ENCODE measurements at regions not wholly inside any gene's neighbourhood (a gene's known extent, or its start where the extent isn't known, plus 50 kb on each side); places are given as distances from the start of the nearest gene placed in this dataset.
A peak's percentile ranks its signal among the peaks of the same experiment; 100 is the strongest.
"Not testable (repeated sequence)": the region's sequence is repeated elsewhere in the genome, so short reads cannot be mapped to it uniquely, and the experiment has no call there.

DNA sequence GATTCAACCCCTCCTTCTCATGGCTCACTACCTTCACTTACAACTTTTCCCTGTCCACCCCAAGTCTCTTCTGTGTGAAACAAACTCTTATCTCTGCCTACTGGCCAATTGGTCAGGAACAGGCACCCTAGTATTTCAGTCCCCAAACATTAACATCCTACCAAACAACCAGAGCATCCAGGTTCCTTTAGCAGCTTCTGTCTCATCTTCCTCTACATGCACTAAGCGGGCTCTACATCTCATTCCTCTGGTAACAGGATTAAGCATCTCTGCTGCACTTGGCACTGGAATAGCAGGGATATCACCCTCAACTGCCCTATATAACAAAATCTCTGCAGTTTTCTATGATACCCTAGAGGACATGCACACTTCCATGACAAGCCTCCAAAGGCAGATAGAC is 116.2 kb downstream of the JRKL start:
- DNase-seq (ENCODE audit: extremely low read depth in 1 of 11, low read depth in 9 of 11, low spot score in 4 of 11) = no peak

DNA sequence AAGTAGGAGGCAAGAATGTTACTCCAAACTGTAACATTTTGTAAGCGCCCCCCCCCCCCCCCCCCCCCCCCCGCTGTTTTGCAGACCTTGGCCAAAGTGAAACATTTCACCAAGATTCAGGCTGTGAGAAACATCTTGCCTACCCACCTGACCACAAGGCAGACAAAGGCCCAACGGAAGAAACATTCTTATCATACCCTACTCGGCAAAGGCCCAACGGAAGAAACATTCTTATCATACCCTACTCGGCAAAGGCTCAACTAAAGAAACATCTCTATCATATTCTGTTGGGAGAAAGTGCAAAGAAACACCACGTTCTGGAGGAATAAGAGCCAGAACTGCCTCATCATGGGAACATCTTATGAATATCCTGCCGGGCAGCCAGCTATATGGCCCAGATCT is 117.1 kb downstream of the JRKL start:
- DNase-seq (ENCODE audit: extremely low read depth in 1 of 11, low read depth in 9 of 11, low spot score in 4 of 11) = no peak

DNA sequence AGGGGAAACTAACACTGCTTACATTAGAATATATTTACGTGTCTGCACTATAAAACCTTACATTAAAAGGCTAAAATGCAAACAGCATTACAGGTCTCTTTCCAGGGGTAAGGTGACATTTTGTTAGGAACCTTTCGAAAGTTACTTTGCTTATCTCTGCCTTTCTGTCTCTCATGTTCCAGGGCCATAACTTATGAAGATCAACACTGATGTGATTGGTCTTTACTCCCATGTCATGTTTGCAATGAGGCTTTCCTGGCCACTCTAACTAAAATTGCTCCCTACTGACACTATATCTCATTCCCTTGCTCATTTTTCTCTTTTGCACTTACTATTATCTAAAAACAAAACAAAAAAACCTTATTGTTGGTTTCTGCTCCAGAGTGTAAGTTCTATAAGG is 119.0 kb downstream of the JRKL start:
- no peak for DNase-seq (ENCODE audit: extremely low read depth in 1 of 11, low read depth in 9 of 11, low spot score in 4 of 11)

DNA sequence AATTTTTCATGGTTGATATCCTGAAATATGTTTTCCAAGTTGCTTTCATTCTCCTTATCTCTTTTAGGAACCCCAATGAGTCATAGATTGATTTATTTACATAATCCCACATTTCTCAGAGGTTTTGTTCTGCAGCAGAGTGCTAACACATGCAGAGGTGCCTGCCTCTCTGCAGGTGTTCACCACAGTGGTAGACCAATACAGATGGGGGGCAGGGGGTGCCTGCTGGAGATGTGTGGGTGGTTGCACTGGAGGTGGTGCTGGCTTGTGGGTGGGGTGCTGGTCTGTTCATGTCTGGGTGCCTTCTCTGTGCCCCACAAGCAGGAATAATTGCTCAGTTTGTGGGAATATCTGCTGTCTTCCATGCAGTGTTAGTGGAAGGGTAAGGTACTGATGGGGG is 131.1 kb downstream of the JRKL start:
- DNase-seq (ENCODE audit: extremely low read depth in 1 of 11, low read depth in 9 of 11, low spot score in 4 of 11) = no peak

DNA sequence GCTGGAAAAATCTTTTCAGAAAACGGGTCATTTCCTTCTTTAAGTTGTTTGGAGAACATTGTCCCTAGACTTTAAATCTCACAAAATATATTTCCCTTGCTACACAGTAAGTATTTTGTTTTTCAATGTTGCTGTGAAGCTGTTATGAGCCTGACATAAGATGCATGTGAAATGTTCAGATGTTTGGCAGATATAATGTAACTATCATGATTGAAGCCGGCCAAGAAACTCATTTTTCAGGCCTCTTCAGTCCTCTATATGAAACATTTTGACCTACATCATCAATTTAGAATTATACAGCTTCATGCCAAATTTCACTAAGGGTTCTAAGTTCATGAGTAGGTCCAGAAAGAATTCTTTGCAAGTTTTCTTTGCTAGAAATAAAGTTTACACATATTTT is 133.8 kb downstream of the JRKL start:
- DNase-seq (ENCODE audit: extremely low read depth in 1 of 11, low read depth in 9 of 11, low spot score in 4 of 11) = no peak

DNA sequence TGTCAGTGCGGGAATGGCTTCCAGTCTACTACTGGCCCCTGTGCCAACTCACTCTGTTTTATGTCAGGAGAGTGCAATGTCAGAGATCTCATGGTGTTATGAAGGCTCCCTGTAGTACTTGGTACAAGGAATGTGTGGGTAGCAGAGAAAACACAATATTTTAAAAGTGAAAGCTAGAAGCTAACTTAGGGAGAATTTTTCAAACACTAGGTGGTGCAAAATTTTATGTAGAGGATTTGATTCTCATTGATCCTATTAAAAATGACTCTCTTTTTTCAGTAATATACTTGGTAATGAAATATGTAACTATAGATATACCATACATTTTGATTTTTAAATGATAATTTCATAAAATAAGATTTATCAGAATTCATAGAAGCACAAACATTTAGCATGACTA is 134.7 kb downstream of the JRKL start:
- no peak for DNase-seq (ENCODE audit: extremely low read depth in 1 of 11, low read depth in 9 of 11, low spot score in 4 of 11)

DNA sequence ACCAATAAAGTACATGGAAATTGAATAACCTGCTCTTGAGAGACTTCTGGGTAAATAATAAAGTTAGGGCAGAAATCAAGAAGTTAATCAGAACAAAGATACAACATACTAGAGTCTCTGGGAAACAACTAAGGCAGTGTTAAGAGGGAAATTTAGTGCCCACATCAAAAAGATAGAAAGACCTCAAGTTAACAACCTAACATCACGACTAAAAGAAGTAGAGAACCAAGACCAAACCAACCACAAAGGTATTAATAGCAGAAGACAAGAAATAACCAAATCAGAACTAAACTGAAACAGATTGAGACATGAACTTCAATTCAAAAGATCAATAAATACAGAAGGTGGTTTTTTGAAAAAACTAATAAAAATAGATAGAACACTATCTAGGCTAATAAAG is 140.7 kb downstream of the JRKL start:
- no peak for DNase-seq (ENCODE audit: extremely low read depth in 1 of 11, low read depth in 9 of 11, low spot score in 4 of 11)

DNA sequence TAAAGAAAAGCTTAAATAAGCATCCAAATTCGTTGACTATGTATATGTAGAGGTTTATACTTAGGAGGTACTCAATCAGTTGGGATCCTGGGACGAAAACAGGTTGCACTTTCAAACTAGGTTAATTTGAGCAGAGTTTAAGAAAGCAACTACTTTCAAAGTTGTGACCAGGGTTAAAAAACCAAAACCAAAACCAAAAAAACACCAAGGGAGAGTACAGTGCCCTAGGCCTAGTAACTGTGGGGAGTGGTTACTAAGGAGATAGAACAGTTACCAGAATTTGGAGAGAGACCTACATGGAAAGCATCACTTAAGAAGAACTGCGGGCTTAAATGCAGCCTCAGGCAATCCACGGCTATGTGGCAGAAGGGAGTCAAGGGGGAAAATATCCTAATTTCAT is 148.3 kb downstream of the JRKL start:
- DNase-seq (ENCODE audit: extremely low read depth in 1 of 11, low read depth in 9 of 11, low spot score in 4 of 11) = no peak

DNA sequence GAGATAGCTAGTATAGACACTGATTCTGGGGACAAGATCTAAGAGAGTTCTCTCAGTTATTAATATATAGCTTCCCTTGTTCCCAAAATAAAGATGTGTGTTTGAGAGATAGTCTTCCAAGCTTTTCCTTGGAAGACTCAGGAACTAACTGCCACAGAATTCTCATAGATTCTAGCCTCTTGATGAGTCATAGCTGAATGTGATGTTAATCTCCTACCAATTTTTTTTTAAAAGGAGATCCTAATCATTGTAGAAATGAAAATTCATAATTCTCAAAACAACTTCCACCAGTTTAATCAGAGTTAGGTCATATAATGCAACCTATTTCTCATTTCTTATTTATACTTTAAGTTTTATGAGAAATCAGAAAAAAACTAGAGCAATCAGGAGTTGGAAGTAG is 148.8 kb downstream of the JRKL start:
- DNase-seq (ENCODE audit: extremely low read depth in 1 of 11, low read depth in 9 of 11, low spot score in 4 of 11) = no peak

DNA sequence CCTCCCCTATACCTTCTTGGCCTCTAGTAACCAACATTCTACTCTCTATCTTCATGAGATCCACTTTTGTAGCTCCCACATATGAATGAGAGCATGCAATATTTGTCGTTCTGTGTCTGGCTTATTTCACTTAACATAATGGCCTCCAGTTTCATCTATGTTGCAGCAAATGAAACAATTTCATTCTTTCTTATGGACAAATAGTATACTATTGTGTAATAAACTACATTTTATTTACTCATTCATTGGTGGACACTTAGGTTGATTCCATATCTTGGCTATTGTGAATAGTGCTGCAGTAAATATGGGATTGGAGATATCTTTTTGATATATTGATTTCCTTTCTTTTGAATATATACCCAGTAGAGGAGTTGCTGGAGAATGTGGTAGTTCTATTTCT is 151.1 kb downstream of the JRKL start:
- DNase-seq (ENCODE audit: extremely low read depth in 1 of 11, low read depth in 9 of 11, low spot score in 4 of 11) = no peak

DNA sequence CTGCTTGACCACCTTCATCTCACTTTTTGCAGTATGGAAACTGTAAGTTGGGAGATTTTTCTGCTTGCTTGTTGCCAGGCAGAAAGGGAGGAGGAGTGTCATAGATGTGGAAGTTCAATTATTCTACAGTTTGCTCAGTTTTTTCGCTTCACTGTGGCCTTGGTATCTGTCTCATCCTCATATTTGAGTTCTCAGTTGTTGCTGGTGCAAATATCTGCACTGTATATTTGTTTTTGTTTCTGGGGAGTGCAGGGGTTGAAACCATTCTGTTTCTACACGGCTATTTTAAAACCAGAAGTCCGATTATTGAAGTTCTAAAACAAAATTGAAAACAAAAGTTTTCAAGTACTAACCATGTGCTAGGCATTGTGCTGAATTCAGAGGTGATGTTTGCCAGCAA is 153.4 kb downstream of the JRKL start:
- no peak for DNase-seq (ENCODE audit: extremely low read depth in 1 of 11, low read depth in 9 of 11, low spot score in 4 of 11)

DNA sequence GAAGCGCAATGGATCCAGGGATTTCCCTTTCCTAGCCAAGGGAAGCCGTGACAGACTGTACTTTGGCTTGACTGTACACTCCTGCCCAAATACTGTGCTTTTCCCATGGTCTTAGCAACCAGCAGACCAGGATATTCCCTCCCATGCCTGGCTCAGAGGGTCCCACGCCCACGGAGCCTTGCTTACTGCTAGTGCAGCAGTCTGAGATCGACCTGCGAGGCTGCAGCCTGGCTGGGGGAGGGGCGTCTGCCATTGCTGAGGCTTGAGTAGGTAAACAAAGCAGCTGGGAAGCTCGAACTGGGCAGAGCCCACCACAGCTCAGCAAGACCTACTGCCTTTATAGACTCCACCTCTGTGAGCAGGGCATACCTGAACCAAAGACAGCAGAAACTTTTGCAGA is 155.4 kb downstream of the JRKL start:
- DNase-seq (ENCODE audit: extremely low read depth in 1 of 11, low read depth in 9 of 11, low spot score in 4 of 11) = not testable (repeated sequence)

DNA sequence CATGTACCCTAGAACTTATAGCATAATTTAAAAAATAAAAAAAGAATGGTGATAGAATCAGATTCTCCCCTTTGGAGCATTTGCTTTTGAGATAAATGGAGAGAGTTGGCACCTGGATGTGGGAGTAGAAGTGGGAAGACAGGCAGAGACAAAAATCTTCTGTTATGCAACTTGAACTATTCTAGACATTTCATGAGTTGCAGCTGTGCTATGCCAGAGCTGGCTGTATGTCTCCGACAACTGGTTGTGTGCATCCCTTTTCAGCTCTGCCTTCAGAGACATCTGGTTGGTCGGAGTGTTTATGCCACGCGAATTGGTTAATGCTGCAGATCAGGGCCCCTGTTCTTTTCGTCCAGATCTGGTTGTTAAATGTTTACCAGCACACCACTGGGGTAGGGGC is 161.3 kb downstream of the JRKL start:
- DNase-seq (ENCODE audit: extremely low read depth in 1 of 11, low read depth in 9 of 11, low spot score in 4 of 11) = no peak

DNA sequence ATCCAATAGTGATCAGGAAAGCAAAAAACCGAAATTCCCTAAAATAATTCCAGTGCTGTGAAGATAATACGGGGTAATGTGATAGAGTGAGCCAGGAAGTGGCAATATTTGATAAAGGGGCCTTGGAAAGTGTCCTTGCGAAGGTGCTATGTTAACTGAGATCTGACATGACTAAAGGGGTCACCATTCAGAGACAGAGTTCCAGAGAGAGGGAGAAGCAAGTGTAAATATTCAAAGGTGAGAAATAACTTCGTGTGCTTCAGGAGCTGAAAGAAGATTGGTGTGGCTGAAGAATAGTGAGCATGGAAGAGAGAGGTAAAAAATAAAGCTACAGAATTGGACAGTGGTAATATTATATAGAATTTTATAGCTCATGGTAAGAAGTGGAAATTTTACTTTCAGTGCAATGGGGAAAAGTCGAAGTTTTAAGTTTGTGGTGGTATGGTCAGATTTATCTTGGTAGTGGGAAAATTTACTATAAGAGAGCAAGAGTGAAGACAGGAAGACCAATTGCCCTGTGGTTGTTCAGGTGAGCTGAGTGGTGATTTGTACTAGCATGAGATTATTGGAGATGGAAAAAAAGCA is 164.5 kb downstream of the JRKL start:
- DNase-seq (ENCODE audit: extremely low read depth in 1 of 11, low read depth in 9 of 11, low spot score in 4 of 11) = no peak

DNA sequence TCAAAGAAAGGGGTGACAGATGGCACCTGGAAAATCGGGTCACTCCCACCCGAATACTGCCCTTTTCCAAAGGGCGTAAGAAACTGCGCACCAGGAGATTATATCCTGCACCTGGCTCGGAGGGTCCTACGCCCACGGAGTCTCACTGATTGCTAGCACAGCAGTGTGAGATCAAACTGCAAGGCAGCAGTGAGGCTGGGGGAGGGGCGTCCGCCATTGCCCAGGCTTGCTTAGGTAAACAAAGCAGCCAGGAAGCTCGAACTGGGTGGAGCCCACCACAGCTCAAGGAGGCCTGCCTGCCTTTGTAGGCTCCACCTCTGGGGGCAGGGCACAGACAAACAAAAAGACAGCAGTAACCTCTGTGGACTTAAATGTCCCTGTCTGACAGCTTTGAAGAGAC is 166.0 kb downstream of the JRKL start:
- not testable (repeated sequence) for DNase-seq (ENCODE audit: extremely low read depth in 1 of 11, low read depth in 9 of 11, low spot score in 4 of 11)

DNA sequence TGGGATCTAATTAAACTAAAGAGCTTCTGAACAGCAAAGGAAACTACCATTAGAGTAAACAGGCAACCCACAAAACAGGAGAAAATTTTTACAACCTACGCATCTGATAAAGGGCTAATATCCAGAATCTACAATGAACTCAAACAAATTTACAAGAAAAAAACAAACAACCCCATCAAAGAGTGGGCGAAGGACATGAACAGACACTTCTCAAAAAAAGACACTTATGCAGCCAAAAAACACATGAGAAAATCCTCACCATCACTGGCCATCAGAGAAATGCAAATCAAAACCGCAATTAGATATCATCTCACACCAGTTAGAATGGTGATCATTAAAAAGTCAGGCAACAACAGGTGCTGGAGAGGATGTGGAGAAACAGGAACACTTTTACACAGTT is 170.9 kb downstream of the JRKL start:
- not testable (repeated sequence) for DNase-seq (ENCODE audit: extremely low read depth in 1 of 11, low read depth in 9 of 11, low spot score in 4 of 11)

DNA sequence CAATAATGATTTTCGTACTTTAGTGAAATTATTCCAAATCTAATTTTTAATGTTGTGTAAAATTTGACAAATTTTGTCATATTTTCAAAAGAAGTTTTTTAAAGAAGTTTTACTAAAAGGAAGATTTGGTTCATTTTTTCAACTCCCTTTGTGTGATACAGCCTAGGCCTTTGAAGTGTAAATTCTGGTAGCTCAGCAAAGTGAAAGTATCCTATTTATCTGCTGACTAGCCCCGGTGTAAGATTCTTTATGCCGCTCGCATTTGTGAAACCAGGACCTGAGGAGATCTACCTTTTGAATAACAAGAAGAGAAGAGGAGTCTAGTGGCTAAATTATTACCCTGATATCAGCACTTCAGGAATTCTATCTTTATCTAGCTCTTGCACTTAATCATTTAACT is 177.4 kb downstream of the JRKL start:
- DNase-seq (ENCODE audit: extremely low read depth in 1 of 11, low read depth in 9 of 11, low spot score in 4 of 11) = peak in 1 of 11 donors; percentile 4

DNA sequence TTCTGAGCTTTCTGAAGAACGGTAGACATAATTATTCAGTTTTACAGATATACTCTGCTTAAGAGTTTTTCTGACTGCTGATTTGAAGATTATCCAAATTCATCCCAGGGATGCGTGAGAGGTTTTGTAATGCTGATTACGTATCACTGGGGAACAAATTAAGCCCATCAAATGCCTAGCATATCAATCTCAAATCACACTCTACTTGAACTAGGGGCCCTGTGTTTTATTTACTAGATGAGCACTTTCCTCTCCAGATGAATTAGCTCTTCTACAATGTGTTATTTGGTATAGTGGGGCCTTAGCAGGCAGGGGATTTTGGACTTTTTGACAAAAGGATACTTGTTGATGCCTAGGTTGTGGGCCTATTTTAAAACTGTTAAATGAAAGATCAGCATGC is 177.9 kb downstream of the JRKL start:
- DNase-seq (ENCODE audit: extremely low read depth in 1 of 11, low read depth in 9 of 11, low spot score in 4 of 11) = no peak

DNA sequence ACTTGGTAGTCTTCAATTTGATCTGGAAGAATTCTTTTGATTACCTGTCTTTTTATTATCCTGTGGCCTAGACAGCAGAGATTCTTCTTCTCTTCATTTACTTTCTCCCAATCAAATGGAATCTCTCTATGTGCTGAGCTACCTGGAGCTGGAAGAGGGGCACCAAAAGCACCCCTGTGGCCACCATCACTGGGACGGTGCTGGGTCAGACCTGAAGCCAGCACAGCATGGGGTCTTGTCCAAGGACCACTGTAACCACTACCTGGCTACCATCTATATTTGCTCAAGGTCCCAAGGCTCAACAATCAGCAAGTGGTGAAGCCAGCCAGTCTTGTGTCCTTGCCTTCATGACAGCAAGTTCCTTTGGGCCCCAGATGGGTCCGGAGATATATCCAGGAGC is 186.6 kb downstream of the JRKL start:
- no peak for DNase-seq (ENCODE audit: extremely low read depth in 1 of 11, low read depth in 9 of 11, low spot score in 4 of 11)

DNA sequence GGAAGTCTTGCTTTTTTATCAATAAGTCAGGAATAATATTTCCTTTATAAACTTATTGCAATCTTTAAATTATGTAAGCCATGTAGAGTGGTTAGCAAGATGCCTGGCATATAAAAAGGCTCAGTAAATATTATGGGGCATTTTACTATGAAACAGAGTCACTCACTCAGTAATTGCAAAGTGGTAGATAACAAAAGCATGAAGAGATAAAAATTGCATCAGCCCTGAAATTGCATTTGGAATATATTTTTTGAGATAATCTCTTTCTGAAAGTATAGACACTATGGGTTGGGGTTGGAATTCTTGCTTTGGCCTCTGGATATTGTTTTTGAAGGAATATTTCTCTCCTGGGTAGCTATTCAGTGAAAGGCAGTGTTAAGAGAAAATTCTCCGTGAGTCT is 188.6 kb downstream of the JRKL start:
- no peak for DNase-seq (ENCODE audit: extremely low read depth in 1 of 11, low read depth in 9 of 11, low spot score in 4 of 11)

DNA sequence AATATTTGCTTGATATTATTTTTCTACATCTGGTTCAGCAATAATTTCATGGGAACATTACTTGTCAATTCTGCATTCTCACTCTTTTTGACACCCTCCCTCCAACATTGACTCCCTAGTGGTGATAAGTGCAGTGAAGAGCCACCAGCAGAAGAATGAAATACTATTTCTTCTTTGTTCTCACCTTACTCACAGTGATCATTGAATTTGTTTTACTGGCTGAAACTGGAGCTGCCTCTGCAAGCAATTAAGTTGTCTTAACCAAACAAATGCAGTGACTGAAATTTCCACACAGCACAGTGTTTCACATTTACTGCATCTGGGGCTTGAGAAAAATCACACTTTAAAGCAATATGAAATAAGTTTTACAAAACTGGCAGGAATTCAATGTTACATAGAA is 189.8 kb downstream of the JRKL start:
- DNase-seq (ENCODE audit: extremely low read depth in 1 of 11, low read depth in 9 of 11, low spot score in 4 of 11) = peak in 4 of 11 donors; percentile 9 to 25 (median 17)

DNA sequence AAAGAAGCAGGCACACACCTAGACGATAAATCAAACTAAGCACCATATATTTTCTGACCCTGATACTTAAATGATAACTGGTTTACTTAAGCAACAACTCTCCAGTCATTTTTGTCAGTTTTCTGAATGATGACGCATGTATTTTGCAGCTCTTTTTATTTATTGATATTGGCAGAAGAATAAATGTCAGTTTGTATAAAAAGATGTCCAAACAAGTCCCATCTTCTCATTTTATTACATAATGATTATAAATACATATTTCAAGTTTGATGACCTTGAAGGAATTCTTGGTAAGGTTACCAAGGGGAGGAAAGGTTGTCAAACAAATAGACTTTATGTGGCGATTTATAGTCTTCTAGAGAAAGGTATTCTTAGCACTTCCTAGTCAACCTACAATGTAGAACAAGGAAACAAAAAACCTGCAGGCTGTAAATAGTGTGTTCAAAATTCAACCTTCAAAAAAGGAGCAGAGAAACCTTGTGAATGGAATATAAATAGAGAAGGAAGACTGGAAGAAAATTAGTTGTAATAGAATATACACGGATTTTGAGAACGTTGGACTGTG is 190.7 kb downstream of the JRKL start:
- DNase-seq (ENCODE audit: extremely low read depth in 1 of 11, low read depth in 9 of 11, low spot score in 4 of 11) = no peak
